ENCODE measurements at regions not wholly inside any gene's neighbourhood (a gene's known extent, or its start where the extent isn't known, plus 50 kb on each side); places are given as distances from the start of the nearest gene placed in this dataset.
"Not testable (repeated sequence)": the region's sequence is repeated elsewhere in the genome, so short reads cannot be mapped to it uniquely, and the experiment has no call there.

DNA sequence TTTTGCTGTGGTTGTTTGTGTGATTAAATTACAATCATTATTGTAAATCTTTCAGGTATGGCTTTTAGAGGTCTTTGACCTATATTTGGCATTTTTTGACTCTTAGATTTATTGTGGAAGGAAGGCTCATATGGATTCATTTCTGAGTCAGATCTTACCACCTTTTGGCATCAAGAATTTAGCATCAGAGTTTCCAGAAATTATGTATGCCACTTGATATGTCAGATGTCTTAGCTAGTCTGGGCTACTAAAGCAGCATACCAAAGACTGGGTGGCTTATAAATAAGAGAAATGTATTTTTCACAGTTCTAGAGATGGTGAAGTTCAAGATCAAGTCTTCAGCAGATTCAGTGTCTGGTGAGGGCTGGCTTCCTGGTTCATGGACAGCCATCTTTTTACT is 129.5 kb upstream of the PZP start:
- Histone ChIP-seq H2BK5ac (ENCODE audit: low read length) (no peak overlapping the region), H3K79me2 (ENCODE audit: control insufficient read depth, insufficient read depth, low read length) (no peaks in the 10 kb centered on the region), H4K5ac (ENCODE audit: low read length) (no peak overlapping the region), H2BK15ac (replicated peaks; ENCODE audit: low read depth) (no peak overlapping the region), H3K79me1 (ENCODE audit: low read length) (no peaks in the 10 kb centered on the region), H2AK5ac (ENCODE audit: low read length) (no peak overlapping the region), H2BK120ac (ENCODE audit: low read depth, low read length) (no peak overlapping the region), H3K9ac (ENCODE audit: low read length) (no peak overlapping the region), H3K27me3 (ENCODE audit: insufficient read depth, low read length, poor library complexity) (no peaks in the 10 kb centered on the region), H3K27ac (ENCODE audit: low read depth, low read length) (no peak overlapping the region), H3K4ac (ENCODE audit: low read depth, low read length) (no peak overlapping the region), H3K18ac (ENCODE audit: low read length) (no peak overlapping the region), H3K56ac (ENCODE audit: low read length) (no peak overlapping the region), H4K8ac (ENCODE audit: low read depth, low read length) (no peak overlapping the region), H3K4me2 (ENCODE audit: low read length) (no peak overlapping the region), H3K4me3 (ENCODE audit: low read length) (no peak overlapping the region), H3K23ac (ENCODE audit: low read length) (no peak overlapping the region), H3K36me3 (ENCODE audit: control insufficient read depth, insufficient read depth, low read length) (no peaks in the 10 kb centered on the region), H3K4me1 (ENCODE audit: control insufficient read depth, low read depth, low read length) (no peaks in the 10 kb centered on the region)
- no peak for DNase-seq

DNA sequence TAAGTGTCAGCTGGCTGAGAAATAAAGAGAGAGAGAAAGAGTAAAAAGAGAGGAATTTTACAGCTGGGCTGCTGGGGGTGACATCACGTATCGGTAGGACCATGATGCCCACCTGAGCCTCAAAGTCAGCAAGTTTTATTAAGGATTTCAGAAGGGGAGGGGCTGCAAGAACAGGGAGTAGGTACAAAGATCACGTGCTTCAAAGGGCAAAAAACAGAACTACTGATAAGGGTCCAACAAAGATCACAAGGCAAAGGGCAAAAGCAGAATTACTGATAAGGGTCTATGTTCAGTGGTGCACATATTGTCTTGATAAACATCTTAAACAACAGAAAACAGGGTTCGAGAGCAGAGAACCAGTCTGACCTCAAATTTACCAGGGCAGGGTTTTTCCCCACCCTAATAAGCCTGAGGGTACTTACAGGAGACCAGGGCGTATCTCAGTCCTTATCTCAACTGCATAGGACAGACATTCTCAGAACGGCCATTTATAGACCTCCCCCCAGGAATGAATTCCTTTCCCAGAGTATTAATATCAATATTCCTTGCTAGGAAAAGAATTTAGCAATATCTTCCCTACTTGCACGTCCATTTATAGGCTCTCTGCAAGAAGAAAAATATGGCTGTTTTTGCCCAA is 128.3 kb upstream of the PZP start:
- H2BK120ac ChIP-seq (ENCODE audit: low read depth, low read length); DNase-seq: not testable (repeated sequence)
- no CpG with 5 or more reads among the region's 7 CpGs for WGBS (ENCODE audit: extremely low coverage, insufficient coverage, low lambda C conversion rate)

GRCh38 chr12:9335867-9336266 is 127.7 kb upstream of the PZP start:
- no peak overlapping the region for H3K23ac ChIP-seq (ENCODE audit: low read length)
- no peak overlapping the region for H3K4me3 ChIP-seq (ENCODE audit: low read length)
- H3K4ac ChIP-seq (ENCODE audit: low read depth, low read length) = no peak overlapping the region
- H3K18ac ChIP-seq (ENCODE audit: low read length) = no peak overlapping the region
- no peak overlapping the region for H2BK120ac ChIP-seq (ENCODE audit: low read depth, low read length)
- no peak overlapping the region for H4K5ac ChIP-seq (ENCODE audit: low read length)
- H3K79me1 ChIP-seq (ENCODE audit: low read length) = no peaks in the 10 kb centered on the region
- no peak overlapping the region for H3K56ac ChIP-seq (ENCODE audit: low read length)
- no peak overlapping the region for H2BK5ac ChIP-seq (ENCODE audit: low read length)
- no peak for DNase-seq
- no peak overlapping the region for H4K8ac ChIP-seq (ENCODE audit: low read depth, low read length)
- H3K79me2 ChIP-seq (ENCODE audit: control insufficient read depth, insufficient read depth, low read length) = no peaks in the 10 kb centered on the region
- H2AK5ac ChIP-seq (ENCODE audit: low read length) = no peak overlapping the region
- no peaks in the 10 kb centered on the region for H3K36me3 ChIP-seq (ENCODE audit: control insufficient read depth, insufficient read depth, low read length)
- H3K9ac ChIP-seq (ENCODE audit: low read length) = no peak overlapping the region
- H3K27me3 ChIP-seq (ENCODE audit: insufficient read depth, low read length, poor library complexity) = no peaks in the 10 kb centered on the region
- WGBS (ENCODE audit: extremely low coverage, insufficient coverage, low lambda C conversion rate) = no CpG with 5 or more reads among the region's 5 CpGs
- H3K4me1 ChIP-seq (ENCODE audit: control insufficient read depth, low read depth, low read length) = no peaks in the 10 kb centered on the region
- no peak overlapping the region for H3K4me2 ChIP-seq (ENCODE audit: low read length)
- H3K27ac ChIP-seq (ENCODE audit: low read depth, low read length) = no peak overlapping the region
- H2BK15ac ChIP-seq (replicated peaks; ENCODE audit: low read depth) = no peak overlapping the region

More for the DNA sequence above, 128.3 kb upstream of the PZP start:
- not testable (repeated sequence) for H3K4ac ChIP-seq (ENCODE audit: low read depth, low read length); H3K18ac ChIP-seq (ENCODE audit: low read length); H4K5ac ChIP-seq (ENCODE audit: low read length); H2AK5ac ChIP-seq (ENCODE audit: low read length); H2BK5ac ChIP-seq (ENCODE audit: low read length); H3K9ac ChIP-seq (ENCODE audit: low read length); H3K79me1 ChIP-seq (ENCODE audit: low read length); H3K4me2 ChIP-seq (ENCODE audit: low read length); H3K4me1 ChIP-seq (ENCODE audit: control insufficient read depth, low read depth, low read length); H3K56ac ChIP-seq (ENCODE audit: low read length); H2BK15ac ChIP-seq (replicated peaks; ENCODE audit: low read depth); H3K23ac ChIP-seq (ENCODE audit: low read length); H4K8ac ChIP-seq (ENCODE audit: low read depth, low read length); H3K36me3 ChIP-seq (ENCODE audit: control insufficient read depth, insufficient read depth, low read length); H3K4me3 ChIP-seq (ENCODE audit: low read length); H3K79me2 ChIP-seq (ENCODE audit: control insufficient read depth, insufficient read depth, low read length); H3K27ac ChIP-seq (ENCODE audit: low read depth, low read length); H3K27me3 ChIP-seq (ENCODE audit: insufficient read depth, low read length, poor library complexity)

DNA sequence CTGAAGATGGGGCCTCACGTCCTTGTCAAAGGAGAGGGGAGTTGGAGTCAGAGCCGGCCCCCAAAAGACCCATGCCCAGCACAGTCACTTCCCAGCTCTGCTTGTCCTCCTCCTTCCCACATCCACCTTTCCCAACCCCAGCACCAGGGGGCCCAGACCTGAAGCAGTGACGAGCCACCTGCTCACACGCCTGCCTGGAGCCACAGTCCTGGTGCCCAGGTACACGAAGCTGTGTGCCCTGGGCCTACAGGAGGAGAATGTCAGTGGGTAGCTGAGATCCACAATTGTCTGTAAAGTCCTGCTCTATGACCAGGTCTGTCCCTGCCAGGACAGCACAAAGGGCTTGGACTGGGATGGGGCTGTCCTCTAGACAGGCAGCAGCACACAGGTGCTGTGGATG is 126.8 kb upstream of the PZP start:
- H3K36me3 ChIP-seq (ENCODE audit: control insufficient read depth, insufficient read depth, low read length) = no peaks in the 10 kb centered on the region
- no peak overlapping the region for H3K4me3 ChIP-seq (ENCODE audit: low read length)
- H2BK120ac ChIP-seq (ENCODE audit: low read depth, low read length) = no peak overlapping the region
- no peaks in the 10 kb centered on the region for H3K27me3 ChIP-seq (ENCODE audit: insufficient read depth, low read length, poor library complexity)
- H2AK5ac ChIP-seq (ENCODE audit: low read length) = no peak overlapping the region
- no peak overlapping the region for H3K18ac ChIP-seq (ENCODE audit: low read length)
- H3K27ac ChIP-seq (ENCODE audit: low read depth, low read length) = no peak overlapping the region
- no peak overlapping the region for H3K4ac ChIP-seq (ENCODE audit: low read depth, low read length)
- no peak overlapping the region for H3K56ac ChIP-seq (ENCODE audit: low read length)
- H2BK5ac ChIP-seq (ENCODE audit: low read length) = no peak overlapping the region
- H3K9ac ChIP-seq (ENCODE audit: low read length) = no peak overlapping the region
- H3K4me2 ChIP-seq (ENCODE audit: low read length) = no peak overlapping the region
- H3K79me1 ChIP-seq (ENCODE audit: low read length) = no peaks in the 10 kb centered on the region
- WGBS (ENCODE audit: extremely low coverage, insufficient coverage, low lambda C conversion rate) = no CpG with 5 or more reads among the region's 5 CpGs
- no peak overlapping the region for H2BK15ac ChIP-seq (replicated peaks; ENCODE audit: low read depth)
- H3K4me1 ChIP-seq (ENCODE audit: control insufficient read depth, low read depth, low read length) = no peaks in the 10 kb centered on the region
- no peak overlapping the region for H3K23ac ChIP-seq (ENCODE audit: low read length)
- H3K79me2 ChIP-seq (ENCODE audit: control insufficient read depth, insufficient read depth, low read length) = no peaks in the 10 kb centered on the region
- no peak for DNase-seq
- no peak overlapping the region for H4K8ac ChIP-seq (ENCODE audit: low read depth, low read length)
- no peak overlapping the region for H4K5ac ChIP-seq (ENCODE audit: low read length)

- no peak overlapping the region for H4K5ac ChIP-seq (ENCODE audit: low read length)
- H3K56ac ChIP-seq (ENCODE audit: low read length) = no peak overlapping the region
- H3K27ac ChIP-seq (ENCODE audit: low read depth, low read length) = no peak overlapping the region
- no peak for DNase-seq
- H3K79me1 ChIP-seq (ENCODE audit: low read length) = no peaks in the 10 kb centered on the region
- H2BK5ac ChIP-seq (ENCODE audit: low read length) = no peak overlapping the region
- no peaks in the 10 kb centered on the region for H3K36me3 ChIP-seq (ENCODE audit: control insufficient read depth, insufficient read depth, low read length)
- H3K4ac ChIP-seq (ENCODE audit: low read depth, low read length) = no peak overlapping the region
- H2BK120ac ChIP-seq (ENCODE audit: low read depth, low read length) = no peak overlapping the region
- no peak overlapping the region for H4K8ac ChIP-seq (ENCODE audit: low read depth, low read length)
- H3K4me2 ChIP-seq (ENCODE audit: low read length) = no peak overlapping the region
- no peak overlapping the region for H3K18ac ChIP-seq (ENCODE audit: low read length)
- H3K27me3 ChIP-seq (ENCODE audit: insufficient read depth, low read length, poor library complexity) = no peaks in the 10 kb centered on the region
- no peaks in the 10 kb centered on the region for H3K4me1 ChIP-seq (ENCODE audit: control insufficient read depth, low read depth, low read length)
- H2AK5ac ChIP-seq (ENCODE audit: low read length) = no peak overlapping the region
- WGBS (ENCODE audit: extremely low coverage, insufficient coverage, low lambda C conversion rate) = no CpG with 5 or more reads among the region's 12 CpGs
- H3K79me2 ChIP-seq (ENCODE audit: control insufficient read depth, insufficient read depth, low read length) = no peaks in the 10 kb centered on the region
- H3K9ac ChIP-seq (ENCODE audit: low read length) = no peak overlapping the region
- no peak overlapping the region for H3K23ac ChIP-seq (ENCODE audit: low read length)
- no peak overlapping the region for H2BK15ac ChIP-seq (replicated peaks; ENCODE audit: low read depth)
- no peak overlapping the region for H3K4me3 ChIP-seq (ENCODE audit: low read length)
Observed at GRCh38 chr12:9334041-9334692, 126.0 kb upstream of the PZP start.

DNA sequence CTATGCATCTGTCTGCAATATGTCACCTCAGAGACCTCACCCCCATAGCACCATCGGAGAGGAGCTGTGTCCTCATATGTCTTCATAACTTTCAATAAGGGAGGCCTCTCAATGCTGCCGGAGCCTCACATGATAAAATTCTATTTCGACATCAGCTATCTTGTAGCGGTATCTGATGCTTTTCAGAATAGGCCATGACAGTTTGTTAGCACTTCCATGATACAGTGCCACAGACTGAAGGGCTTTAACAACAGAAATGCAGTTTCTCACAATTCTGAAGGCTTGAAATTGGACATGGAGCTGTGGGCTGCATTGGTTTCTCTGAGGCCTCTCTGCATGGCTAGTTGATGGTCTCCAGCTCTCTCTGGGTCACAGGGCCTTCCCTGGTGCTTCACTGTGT is 125.0 kb upstream of the PZP start:
- Histone ChIP-seq H3K18ac (ENCODE audit: low read length) (no peak overlapping the region), H3K79me1 (ENCODE audit: low read length) (no peaks in the 10 kb centered on the region), H2BK5ac (ENCODE audit: low read length) (no peak overlapping the region), H2AK5ac (ENCODE audit: low read length) (no peak overlapping the region), H3K27me3 (ENCODE audit: insufficient read depth, low read length, poor library complexity) (no peaks in the 10 kb centered on the region), H4K8ac (ENCODE audit: low read depth, low read length) (no peak overlapping the region), H3K4me2 (ENCODE audit: low read length) (no peak overlapping the region), H2BK120ac (ENCODE audit: low read depth, low read length) (no peak overlapping the region), H3K4me1 (ENCODE audit: control insufficient read depth, low read depth, low read length) (no peaks in the 10 kb centered on the region), H3K4me3 (ENCODE audit: low read length) (no peak overlapping the region), H3K4ac (ENCODE audit: low read depth, low read length) (no peak overlapping the region), H3K36me3 (ENCODE audit: control insufficient read depth, insufficient read depth, low read length) (no peaks in the 10 kb centered on the region), H4K5ac (ENCODE audit: low read length) (no peak overlapping the region), H3K56ac (ENCODE audit: low read length) (no peak overlapping the region), H3K23ac (ENCODE audit: low read length) (no peak overlapping the region), H3K9ac (ENCODE audit: low read length) (no peak overlapping the region), H3K79me2 (ENCODE audit: control insufficient read depth, insufficient read depth, low read length) (no peaks in the 10 kb centered on the region), H3K27ac (ENCODE audit: low read depth, low read length) (no peak overlapping the region), H2BK15ac (replicated peaks; ENCODE audit: low read depth) (no peak overlapping the region)
- no CpG with 5 or more reads among the region's 4 CpGs for WGBS (ENCODE audit: extremely low coverage, insufficient coverage, low lambda C conversion rate)
- DNase-seq = no peak
